Activated T-helper 1 cell treated with anti-CD3 and anti-CD28 coated beads, Interleukin-12 subunit alpha, Interleukin-12 subunit beta, Interleukin-2, Interleukin-4 antibody, amounts not matched to agents 30 ng/mL and 10 ng/mL and 1 ng/mL, durations not matched to agents 14 hours and 24 hours and 36 hours (primary cell): ENCODE measurements at regions not wholly inside any gene's neighbourhood (a gene's known extent, or its start where the extent isn't known, plus 50 kb on each side); places are given as distances from the start of the nearest gene placed in this dataset.

Experiments
- DNase-seq: peaks from one replicate; pipeline ENCODE4 v3.0.0; 2021; ENCODE audit warnings: low spot score
- H3K27ac Mint-ChIP-seq: one replicate; pipeline ENCODE4 v1.8.0; 2021; ENCODE audit warnings: mild to moderate bottlenecking, mixed read lengths
- H3K27me3 Mint-ChIP-seq: one replicate; pipeline ENCODE4 v1.8.0; 2022; ENCODE audit warnings: mild to moderate bottlenecking, moderate library complexity, mixed read lengths; ENCODE audit not compliant: insufficient read depth
- H3K36me3 Mint-ChIP-seq: one replicate; pipeline ENCODE4 v1.8.0; 2021; ENCODE audit warnings: low read depth, mixed read lengths
- H3K4me1 Mint-ChIP-seq: one replicate; pipeline ENCODE4 v1.8.0; 2021; ENCODE audit warnings: low read depth, mixed read lengths
- H3K4me3 Mint-ChIP-seq: one replicate; pipeline ENCODE4 v1.8.0; 2021; ENCODE audit warnings: mild to moderate bottlenecking, moderate library complexity, mixed read lengths
- H3K9me3 Mint-ChIP-seq: one replicate; pipeline ENCODE4 v1.8.0; 2021; ENCODE audit warnings: mixed read lengths
- intact Hi-C: fragments of 100-400 bp; cut with micrococcal nuclease; formaldehyde crosslinking; loops from one replicate; pipeline ENCODE4 v1.15.1; 2024

DNA sequence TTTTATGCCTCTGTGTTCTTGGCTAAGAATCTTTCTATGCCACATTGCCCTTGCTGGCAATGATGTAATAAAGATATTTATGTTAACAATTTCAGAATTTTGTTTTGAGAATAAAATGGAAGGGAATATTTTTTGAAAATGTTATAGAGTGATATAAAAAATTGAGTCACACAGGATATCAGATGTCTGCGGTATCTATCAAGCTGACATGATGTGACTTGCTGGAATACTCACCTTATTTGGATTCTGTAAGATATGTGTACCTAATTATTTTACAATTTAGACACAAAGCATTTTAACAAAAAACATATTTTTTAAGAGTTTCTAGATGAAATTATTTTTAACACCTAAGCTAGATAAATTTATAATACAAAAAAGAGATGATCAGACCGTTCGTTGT is 660.0 kb upstream of the B3GALT2 start:
- intact Hi-C loops = no loop called here
- no peak overlapping the region for H3K27ac Mint-ChIP-seq
- no peaks in the 10 kb centered on the region for H3K4me1 Mint-ChIP-seq
- no peak for DNase-seq
- H3K36me3 Mint-ChIP-seq = no peaks in the 10 kb centered on the region
- peaks cover 2% of the 10 kb centered on the region for H3K27me3 Mint-ChIP-seq
- peaks cover 12% of the 10 kb centered on the region for H3K9me3 Mint-ChIP-seq
- no peak overlapping the region for H3K4me3 Mint-ChIP-seq

- Mint-ChIP-seq H3K27ac (no peak overlapping the region), H3K4me3 (no peak overlapping the region), H3K27me3 (peaks cover 2% of the 10 kb centered on the region), H3K4me1 (no peaks in the 10 kb centered on the region), H3K9me3 (peaks cover 12% of the 10 kb centered on the region), H3K36me3 (no peaks in the 10 kb centered on the region)
- DNase-seq = no peak
- intact Hi-C loops = no loop called here
These were observed 655.4 kb upstream of the B3GALT2 start for GRCh38 chr1:193841857-193842256.

DNA sequence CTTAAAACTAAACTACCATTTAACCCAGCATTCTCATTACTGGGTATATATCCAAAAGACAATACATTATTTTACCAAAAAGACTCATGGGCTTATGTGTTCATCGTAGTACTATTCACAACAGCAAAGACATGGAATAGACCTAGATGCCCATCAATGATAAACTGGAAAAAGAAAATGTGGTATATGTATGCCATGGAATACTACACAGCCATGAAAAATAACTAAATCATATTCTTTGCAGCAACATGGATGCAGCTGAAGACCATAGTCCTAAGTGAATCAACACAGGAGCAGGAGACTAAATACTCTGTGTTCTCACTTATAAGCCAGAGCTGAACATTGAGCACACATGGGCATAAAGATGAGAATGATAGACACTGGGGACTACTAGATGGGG is 645.1 kb upstream of the B3GALT2 start:
- H3K27ac Mint-ChIP-seq = no peak overlapping the region
- H3K27me3 Mint-ChIP-seq = no peaks in the 10 kb centered on the region
- DNase-seq = no peak
- H3K4me1 Mint-ChIP-seq = no peaks in the 10 kb centered on the region
- H3K9me3 Mint-ChIP-seq = peaks cover 24% of the 10 kb centered on the region
- intact Hi-C loops = no loop called here
- H3K4me3 Mint-ChIP-seq = no peak overlapping the region
- H3K36me3 Mint-ChIP-seq = no peaks in the 10 kb centered on the region

DNA sequence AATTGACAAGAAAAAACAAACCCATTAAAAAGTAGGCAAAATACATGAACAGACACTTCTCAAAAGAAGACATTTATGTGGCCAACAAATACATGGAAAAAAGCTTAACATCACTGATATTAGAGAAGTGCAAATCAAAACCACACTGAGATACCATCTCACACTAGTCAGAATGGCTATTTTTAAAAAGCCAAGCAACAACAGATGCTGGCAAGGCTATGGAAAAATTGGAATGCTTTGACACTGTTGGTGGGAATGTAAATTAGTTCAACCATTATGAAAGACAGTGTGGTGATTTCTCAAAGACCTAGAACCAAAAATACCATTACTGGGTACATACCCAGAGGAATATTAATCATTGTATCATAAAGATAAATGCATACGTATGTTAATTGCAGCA is 641.1 kb upstream of the B3GALT2 start:
- H3K4me3 Mint-ChIP-seq = no peak overlapping the region
- peaks cover 27% of the 10 kb centered on the region for H3K9me3 Mint-ChIP-seq
- DNase-seq = no peak
- H3K4me1 Mint-ChIP-seq = no peaks in the 10 kb centered on the region
- H3K36me3 Mint-ChIP-seq = no peaks in the 10 kb centered on the region
- H3K27ac Mint-ChIP-seq = no peak overlapping the region
- intact Hi-C loops = no loop called here
- no peaks in the 10 kb centered on the region for H3K27me3 Mint-ChIP-seq

DNA sequence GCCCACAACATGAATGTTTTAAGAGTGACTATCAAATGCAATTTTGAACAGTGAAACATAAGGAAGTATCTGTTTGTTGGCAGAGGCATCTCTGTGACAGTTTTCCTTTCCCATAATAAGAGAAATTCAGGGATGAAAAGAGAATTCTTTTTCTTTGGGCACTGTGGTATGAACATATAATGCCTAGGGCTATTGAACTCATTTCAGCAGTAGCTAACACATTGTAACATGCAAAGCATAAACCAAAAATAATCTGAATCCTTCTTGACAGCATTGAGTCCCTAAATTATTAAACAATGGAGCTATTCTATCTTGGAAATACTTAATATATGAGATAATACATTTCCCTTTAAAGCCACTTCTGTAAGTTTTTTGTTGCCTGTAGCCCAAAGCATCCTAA is 633.0 kb upstream of the B3GALT2 start:
- Mint-ChIP-seq H3K27me3 (peaks cover 2% of the 10 kb centered on the region), H3K36me3 (no peaks in the 10 kb centered on the region), H3K9me3 (peaks cover 13% of the 10 kb centered on the region), H3K27ac (no peak overlapping the region), H3K4me1 (no peaks in the 10 kb centered on the region), H3K4me3 (no peak overlapping the region)
- no peak for DNase-seq
- intact Hi-C loops = no loop called here

- Mint-ChIP-seq H3K4me1 (peaks cover 9% of the 10 kb centered on the region), H3K9me3 (peaks cover 3% of the 10 kb centered on the region), H3K27ac (no peak overlapping the region), H3K27me3 (no peaks in the 10 kb centered on the region), H3K4me3 (no peak overlapping the region), H3K36me3 (no peaks in the 10 kb centered on the region)
- intact Hi-C loops = no loop called here
- DNase-seq = no peak
These were observed 620.8 kb upstream of the B3GALT2 start for GRCh38 chr1:193807208-193807607.

DNA sequence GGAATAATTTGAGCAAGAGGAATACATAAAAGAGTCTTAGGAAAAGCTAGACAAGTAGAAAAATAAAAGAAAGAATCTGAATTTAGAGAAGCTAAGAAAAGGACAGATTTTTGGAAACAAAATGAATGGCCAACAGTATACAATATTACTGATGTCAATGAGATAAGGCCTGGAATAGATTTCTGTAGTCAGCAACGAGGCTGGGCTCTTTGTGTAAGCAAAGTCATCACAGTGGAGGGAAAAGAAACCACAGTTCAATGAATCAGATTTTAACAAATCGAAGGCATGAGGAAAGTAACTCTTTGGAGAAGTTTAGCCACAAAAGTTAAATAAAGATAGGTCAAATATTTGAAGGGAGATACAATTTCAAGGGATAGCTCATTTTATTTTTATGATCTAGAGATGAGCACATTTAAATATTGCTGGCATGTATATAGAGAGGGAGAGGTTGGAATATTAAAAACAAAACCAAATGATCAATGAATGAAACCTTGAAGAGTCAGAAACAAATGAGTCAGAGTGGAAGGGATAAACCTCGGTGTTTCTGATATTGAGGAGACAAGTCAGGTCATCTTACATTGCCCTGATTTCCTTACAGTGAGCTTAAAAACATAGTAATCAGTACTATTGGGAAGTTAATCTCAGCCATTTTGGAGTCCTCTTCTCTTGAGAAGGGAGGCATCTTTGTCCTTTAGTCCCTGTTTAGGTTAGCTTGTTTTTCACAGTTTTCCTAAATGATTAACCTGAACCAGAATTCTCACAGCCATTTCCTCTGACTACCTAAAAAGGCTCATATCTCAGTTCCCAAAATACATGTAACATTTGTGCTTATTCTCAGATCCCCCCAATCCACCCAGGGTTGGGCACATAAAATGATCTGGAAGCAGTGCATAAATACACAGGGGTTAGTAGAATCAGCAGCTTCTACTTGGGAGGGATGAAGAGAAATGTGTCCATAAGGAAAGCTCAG is 620.0 kb upstream of the B3GALT2 start:
- Mint-ChIP-seq H3K36me3 (no peaks in the 10 kb centered on the region), H3K27ac (no peak overlapping the region), H3K4me1 (peaks cover 9% of the 10 kb centered on the region), H3K27me3 (no peaks in the 10 kb centered on the region), H3K9me3 (peaks cover 3% of the 10 kb centered on the region), H3K4me3 (no peak overlapping the region)
- intact Hi-C loops = no loop called here
- DNase-seq = no peak

- intact Hi-C loops = loop anchor here (5.0 kb wide), 1 partner anchor 393 kb away; no protein-coding TSS in a partner anchor
- Mint-ChIP-seq H3K9me3 (peaks cover 6% of the 10 kb centered on the region), H3K4me3 (no peak overlapping the region), H3K27ac (no peak overlapping the region), H3K36me3 (no peaks in the 10 kb centered on the region), H3K27me3 (no peaks in the 10 kb centered on the region), H3K4me1 (no peaks in the 10 kb centered on the region)
- DNase-seq = no peak
These were observed 613.7 kb upstream of the B3GALT2 start for GRCh38 chr1:193799948-193800690.

DNA sequence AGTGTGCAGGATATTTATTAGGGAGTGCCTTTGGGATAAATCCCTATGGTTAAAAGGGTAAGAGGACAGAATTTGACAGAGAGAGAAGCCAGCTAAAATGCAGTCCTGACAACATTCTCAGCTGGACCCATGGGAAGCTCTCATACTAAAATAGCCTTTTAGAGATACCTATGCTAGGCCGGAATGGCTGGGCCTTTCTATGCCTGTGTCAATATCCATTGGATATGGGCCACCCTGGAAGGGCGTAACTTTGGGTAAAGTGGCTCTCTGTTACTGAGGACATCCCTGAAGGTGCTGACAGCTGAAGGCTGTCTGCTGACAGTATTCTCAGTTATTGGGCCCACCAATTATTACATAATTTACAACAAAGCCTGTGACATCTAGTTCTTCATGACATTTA is 613.0 kb upstream of the B3GALT2 start:
- Mint-ChIP-seq H3K9me3 (peaks cover 6% of the 10 kb centered on the region), H3K4me3 (no peak overlapping the region), H3K4me1 (no peaks in the 10 kb centered on the region), H3K36me3 (no peaks in the 10 kb centered on the region), H3K27me3 (no peaks in the 10 kb centered on the region), H3K27ac (no peak overlapping the region)
- no peak for DNase-seq
- intact Hi-C loops = no loop called here

DNA sequence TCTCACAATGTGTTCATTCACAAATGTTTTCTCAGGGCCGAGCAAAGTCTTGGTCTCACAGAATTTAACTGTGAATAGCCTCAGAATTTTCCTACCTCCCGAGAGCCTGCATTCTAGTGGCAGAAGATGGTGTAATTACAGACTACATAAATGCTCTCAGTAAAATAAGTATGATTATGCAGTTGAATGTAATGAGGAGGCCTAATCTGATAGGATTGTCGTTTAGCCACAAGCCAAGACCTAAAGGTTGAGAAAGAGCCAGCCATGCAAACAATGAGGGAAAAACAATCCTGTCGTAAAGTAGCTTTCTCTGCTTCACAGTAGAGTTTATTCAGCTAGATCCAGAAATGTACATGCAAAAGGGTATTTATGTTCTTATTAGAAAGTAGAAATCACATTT is 607.8 kb upstream of the B3GALT2 start:
- Mint-ChIP-seq H3K27me3 (no peaks in the 10 kb centered on the region), H3K9me3 (no peaks in the 10 kb centered on the region), H3K4me3 (no peak overlapping the region), H3K36me3 (no peaks in the 10 kb centered on the region), H3K4me1 (no peaks in the 10 kb centered on the region), H3K27ac (no peak overlapping the region)
- intact Hi-C loops = no loop called here
- DNase-seq = no peak

- intact Hi-C loops = no loop called here
- Mint-ChIP-seq H3K36me3 (no peaks in the 10 kb centered on the region), H3K27me3 (no peaks in the 10 kb centered on the region), H3K4me1 (no peaks in the 10 kb centered on the region), H3K27ac (no peak overlapping the region), H3K9me3 (no peaks in the 10 kb centered on the region), H3K4me3 (no peak overlapping the region)
- DNase-seq = no peak
These were observed 605.3 kb upstream of the B3GALT2 start for GRCh38 chr1:193791746-193792145.

DNA sequence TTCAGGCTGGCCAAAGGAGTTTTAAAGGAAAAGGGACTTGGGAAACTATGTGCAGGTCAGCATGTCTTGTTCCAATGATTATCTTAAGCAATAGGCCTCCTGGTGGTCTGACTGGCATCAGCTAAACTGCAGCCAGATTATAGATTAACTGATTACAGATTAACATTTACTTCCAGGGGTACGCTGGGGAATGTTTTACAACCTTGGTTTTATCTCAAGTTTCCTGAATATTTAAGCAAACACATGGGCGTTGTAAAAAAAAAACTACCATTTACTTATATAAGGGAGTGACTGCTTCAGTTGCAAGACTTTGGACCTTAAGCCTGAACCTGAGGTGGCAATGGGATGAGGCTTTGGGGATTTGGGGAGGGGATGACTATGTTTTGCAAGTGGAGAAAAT is 600.6 kb upstream of the B3GALT2 start:
- no peak overlapping the region for H3K4me3 Mint-ChIP-seq
- H3K36me3 Mint-ChIP-seq = no peaks in the 10 kb centered on the region
- no peaks in the 10 kb centered on the region for H3K9me3 Mint-ChIP-seq
- no peaks in the 10 kb centered on the region for H3K27me3 Mint-ChIP-seq
- H3K4me1 Mint-ChIP-seq = no peaks in the 10 kb centered on the region
- no peak for DNase-seq
- H3K27ac Mint-ChIP-seq = no peak overlapping the region
- intact Hi-C loops = no loop called here

- intact Hi-C loops = no loop called here
- H3K27ac Mint-ChIP-seq = no peak overlapping the region
- DNase-seq = no peak
- no peaks in the 10 kb centered on the region for H3K27me3 Mint-ChIP-seq
- no peak overlapping the region for H3K4me3 Mint-ChIP-seq
- no peaks in the 10 kb centered on the region for H3K9me3 Mint-ChIP-seq
- no peaks in the 10 kb centered on the region for H3K36me3 Mint-ChIP-seq
- no peaks in the 10 kb centered on the region for H3K4me1 Mint-ChIP-seq
These were observed 599.5 kb upstream of the B3GALT2 start for GRCh38 chr1:193785850-193786420.
